ENCODE measurements at regions not wholly inside any gene's neighbourhood (a gene's known extent, or its start where the extent isn't known, plus 50 kb on each side); places are given as distances from the start of the nearest gene placed in this dataset.
"Not testable (repeated sequence)": the region's sequence is repeated elsewhere in the genome, so short reads cannot be mapped to it uniquely, and the experiment has no call there.

- H3K4me3 ChIP-seq (ENCODE audit: low read depth, low read length) = no peak overlapping the region
Observed at GRCh38 chr3:194908496-194908895, 222.8 kb downstream of the FAM43A start.

GRCh38 chr3:194908972-194909371, 223.3 kb downstream of the FAM43A start:
- H3K4me3 ChIP-seq (ENCODE audit: low read depth, low read length) = no peak overlapping the region

- no peak overlapping the region for H3K4me3 ChIP-seq (ENCODE audit: low read depth, low read length)
Observed at GRCh38 chr3:194910414-194910984, 224.8 kb downstream of the FAM43A start.

GRCh38 chr3:194913316-194913715, 227.6 kb downstream of the FAM43A start:
- no peak overlapping the region for H3K4me3 ChIP-seq (ENCODE audit: low read depth, low read length)

GRCh38 chr3:194924889-194925288, 239.2 kb downstream of the FAM43A start:
- H3K4me3 ChIP-seq (ENCODE audit: low read depth, low read length) = not testable (repeated sequence)

GRCh38 chr3:194925614-194926013, 239.9 kb downstream of the FAM43A start:
- H3K4me3 ChIP-seq (ENCODE audit: low read depth, low read length) = no peak overlapping the region

GRCh38 chr3:194928227-194928626, 242.5 kb downstream of the FAM43A start:
- no peak overlapping the region for H3K4me3 ChIP-seq (ENCODE audit: low read depth, low read length)

- H3K4me3 ChIP-seq (ENCODE audit: low read depth, low read length) = no peak overlapping the region
Observed at GRCh38 chr3:194928831-194929577, 243.3 kb downstream of the FAM43A start.

GRCh38 chr3:194929578-194929960, 243.9 kb downstream of the FAM43A start:
- H3K4me3 ChIP-seq (ENCODE audit: low read depth, low read length) = no peak overlapping the region

- no peak overlapping the region for H3K4me3 ChIP-seq (ENCODE audit: low read depth, low read length)
Observed at GRCh38 chr3:194930377-194931204, 244.9 kb downstream of the FAM43A start.

GRCh38 chr3:194931347-194931746, 245.7 kb downstream of the FAM43A start:
- H3K4me3 ChIP-seq (ENCODE audit: low read depth, low read length) = no peak overlapping the region

- no peak overlapping the region for H3K4me3 ChIP-seq (ENCODE audit: low read depth, low read length)
Observed at GRCh38 chr3:194931865-194932264, 246.2 kb downstream of the FAM43A start.

GRCh38 chr3:194933465-194933864, 247.8 kb downstream of the FAM43A start:
- no peak overlapping the region for H3K4me3 ChIP-seq (ENCODE audit: low read depth, low read length)

- H3K4me3 ChIP-seq (ENCODE audit: low read depth, low read length) = no peak overlapping the region
Observed at GRCh38 chr3:194935061-194935460, 249.4 kb downstream of the FAM43A start.

- H3K4me3 ChIP-seq (ENCODE audit: low read depth, low read length) = no peak overlapping the region
Observed at GRCh38 chr3:194935632-194936470, 250.2 kb downstream of the FAM43A start.

GRCh38 chr3:194936659-194937058, 251.0 kb downstream of the FAM43A start:
- H3K4me3 ChIP-seq (ENCODE audit: low read depth, low read length) = no peak overlapping the region

GRCh38 chr3:194937144-194937543, 251.5 kb downstream of the FAM43A start:
- H3K4me3 ChIP-seq (ENCODE audit: low read depth, low read length) = no peak overlapping the region

GRCh38 chr3:194937882-194938321, 252.2 kb downstream of the FAM43A start:
- no peak overlapping the region for H3K4me3 ChIP-seq (ENCODE audit: low read depth, low read length)

GRCh38 chr3:194938845-194939531, 253.3 kb downstream of the FAM43A start:
- no peak overlapping the region for H3K4me3 ChIP-seq (ENCODE audit: low read depth, low read length)

GRCh38 chr3:194939532-194939909, 253.8 kb downstream of the FAM43A start:
- H3K4me3 ChIP-seq (ENCODE audit: low read depth, low read length) = no peak overlapping the region

All from iPS-11a (cell line).